KMS-11 (cell line): ENCODE measurements at regions not wholly inside any gene's neighbourhood (a gene's known extent, or its start where the extent isn't known, plus 50 kb on each side); places are given as distances from the start of the nearest gene placed in this dataset.
"Not testable (repeated sequence)": the region's sequence is repeated elsewhere in the genome, so short reads cannot be mapped to it uniquely, and the experiment has no call there.

Experiments
- H2AFZ ChIP-seq: fragments of 200-600 bp; sonication (generic); 2 replicates; pipeline ENCODE4 v1.6.1; 2016; ENCODE audit warnings: antibody characterized with exemption, mixed run types, low read depth
- H3K27ac ChIP-seq: fragments of 200-600 bp; sonication (generic); 2 replicates; pipeline ENCODE4 v1.6.1; 2016; ENCODE audit warnings: mild to moderate bottlenecking, mixed run types
- H3K27me3 ChIP-seq: fragments of 200-600 bp; sonication (generic); 2 replicates; pipeline ENCODE4 v1.6.1; 2017; ENCODE audit warnings: mild to moderate bottlenecking, low read depth, mixed run types, moderate library complexity; ENCODE audit not compliant: insufficient read depth
- H3K36me3 ChIP-seq: fragments of 200-600 bp; sonication (generic); 2 replicates; pipeline ENCODE4 v1.6.1; 2017; ENCODE audit warnings: mild to moderate bottlenecking, mixed run types; ENCODE audit not compliant: insufficient read depth
- H3K4me1 ChIP-seq: fragments of 200-600 bp; sonication (generic); 2 replicates; pipeline ENCODE4 v1.6.1; 2016; ENCODE audit warnings: mild to moderate bottlenecking, low read depth, mixed run types; ENCODE audit not compliant: poor library complexity, severe bottlenecking
- H3K4me2 ChIP-seq: fragments of 200-600 bp; sonication (generic); 2 replicates; pipeline ENCODE4 v1.7.0; 2016; ENCODE audit warnings: mild to moderate bottlenecking, mixed run types
- H3K4me3 ChIP-seq: fragments of 200-600 bp; sonication (generic); IDR thresholded peaks from 2 replicates; pipeline ENCODE4 v1.6.1; 2017; ENCODE audit warnings: low read depth, low read length, mixed read lengths; ENCODE audit not compliant: insufficient read depth
- H3K79me2 ChIP-seq: fragments of 200-600 bp; sonication (generic); 2 replicates; pipeline ENCODE4 v1.6.1; 2016; ENCODE audit warnings: low read depth, mixed run types; ENCODE audit not compliant: insufficient read depth
- H3K9ac ChIP-seq: fragments of 200-600 bp; sonication (generic); 2 replicates; pipeline ENCODE4 v1.6.1; 2016; ENCODE audit warnings: mild to moderate bottlenecking, mixed run types
- H4K20me1 ChIP-seq: fragments of 200-600 bp; sonication (generic); 2 replicates; pipeline ENCODE4 v1.6.1; 2016; ENCODE audit warnings: mild to moderate bottlenecking, mixed run types; ENCODE audit not compliant: insufficient read depth
- TF ChIP-seq, protein P1 (sequence below): fragments of 200-600 bp; sonication (generic); conservative IDR thresholded peaks from 2 replicates; pipeline ENCODE4 v1.6.1; 2017; ENCODE audit warnings: low read depth, mild to moderate bottlenecking, antibody characterized with exemption, low read length, moderate library complexity, mixed read lengths

DNA sequence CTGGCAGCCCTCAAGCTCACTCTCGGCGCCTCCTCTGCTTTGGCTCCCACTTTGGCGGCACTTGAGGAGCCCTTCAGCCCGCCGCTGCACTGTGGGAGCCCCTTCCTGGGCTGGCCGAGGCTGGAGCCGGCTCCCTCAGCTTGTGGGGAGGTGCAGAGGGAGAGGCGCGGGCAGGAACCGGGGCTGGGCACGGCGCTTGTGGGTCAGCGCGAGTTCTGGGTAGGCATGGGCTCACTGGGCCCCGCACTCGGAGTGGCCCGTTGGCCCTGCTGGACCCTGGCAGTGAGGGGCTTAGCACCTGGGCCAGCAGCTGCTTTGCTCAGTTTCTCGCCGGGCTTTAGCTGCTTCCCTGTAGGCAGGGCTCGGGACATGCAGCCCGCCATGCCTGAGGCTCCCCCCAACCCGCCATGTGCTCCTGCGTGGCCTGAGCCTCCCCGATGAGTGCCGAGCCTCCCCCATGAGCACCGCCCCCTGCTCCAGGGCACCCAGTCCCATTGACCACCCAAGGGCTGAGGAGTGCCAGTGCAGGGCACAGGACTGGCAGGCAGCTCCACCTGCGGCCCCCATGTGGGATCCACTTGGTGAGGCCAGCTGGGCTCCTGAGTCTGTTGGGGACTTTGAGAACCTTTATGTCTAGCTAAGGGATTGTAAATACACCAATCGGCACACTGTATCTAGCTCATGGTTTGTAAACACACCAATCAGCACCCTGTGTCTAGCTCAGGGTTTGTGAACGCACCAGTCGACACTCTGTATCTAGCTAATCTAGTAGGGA lies 101.5 kb upstream of the DRD5 start:
- TF ChIP-seq, protein P1, sequence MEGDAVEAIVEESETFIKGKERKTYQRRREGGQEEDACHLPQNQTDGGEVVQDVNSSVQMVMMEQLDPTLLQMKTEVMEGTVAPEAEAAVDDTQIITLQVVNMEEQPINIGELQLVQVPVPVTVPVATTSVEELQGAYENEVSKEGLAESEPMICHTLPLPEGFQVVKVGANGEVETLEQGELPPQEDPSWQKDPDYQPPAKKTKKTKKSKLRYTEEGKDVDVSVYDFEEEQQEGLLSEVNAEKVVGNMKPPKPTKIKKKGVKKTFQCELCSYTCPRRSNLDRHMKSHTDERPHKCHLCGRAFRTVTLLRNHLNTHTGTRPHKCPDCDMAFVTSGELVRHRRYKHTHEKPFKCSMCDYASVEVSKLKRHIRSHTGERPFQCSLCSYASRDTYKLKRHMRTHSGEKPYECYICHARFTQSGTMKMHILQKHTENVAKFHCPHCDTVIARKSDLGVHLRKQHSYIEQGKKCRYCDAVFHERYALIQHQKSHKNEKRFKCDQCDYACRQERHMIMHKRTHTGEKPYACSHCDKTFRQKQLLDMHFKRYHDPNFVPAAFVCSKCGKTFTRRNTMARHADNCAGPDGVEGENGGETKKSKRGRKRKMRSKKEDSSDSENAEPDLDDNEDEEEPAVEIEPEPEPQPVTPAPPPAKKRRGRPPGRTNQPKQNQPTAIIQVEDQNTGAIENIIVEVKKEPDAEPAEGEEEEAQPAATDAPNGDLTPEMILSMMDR: no peak
- H4K20me1 ChIP-seq: no peaks in the 10 kb centered on the region
- H3K4me1 ChIP-seq: no peaks in the 10 kb centered on the region
- no peak overlapping the region for H3K4me2 ChIP-seq
- no peak overlapping the region for H3K9ac ChIP-seq
- H3K36me3 ChIP-seq: no peaks in the 10 kb centered on the region
- H3K27ac ChIP-seq: no peak overlapping the region
- H2AFZ ChIP-seq: no peak overlapping the region
- no peak overlapping the region for H3K4me3 ChIP-seq
- no peaks in the 10 kb centered on the region for H3K27me3 ChIP-seq
- no peaks in the 10 kb centered on the region for H3K79me2 ChIP-seq

DNA sequence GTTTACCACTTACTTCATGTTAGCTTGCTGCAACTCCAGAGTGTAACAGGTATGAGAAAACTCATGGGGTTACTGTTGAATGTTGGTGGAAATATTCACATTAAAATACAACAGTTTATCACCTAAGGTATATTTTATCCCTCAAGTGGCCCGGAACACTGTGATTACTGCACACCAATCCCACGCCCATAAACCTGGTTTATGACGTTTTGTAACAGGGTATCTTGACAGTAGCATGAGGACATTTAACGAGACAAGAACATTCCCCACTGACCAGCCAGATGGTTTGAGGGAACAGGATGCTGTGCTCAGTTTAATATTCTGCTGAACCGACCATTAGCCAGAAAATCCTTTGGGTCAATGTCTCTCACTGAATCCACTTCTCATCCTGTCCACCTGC lies 98.3 kb upstream of the DRD5 start:
- not testable (repeated sequence) for H3K79me2 ChIP-seq, H3K9ac ChIP-seq, H3K4me3 ChIP-seq, H4K20me1 ChIP-seq, H3K4me2 ChIP-seq, H3K27me3 ChIP-seq, H3K36me3 ChIP-seq, H2AFZ ChIP-seq, H3K4me1 ChIP-seq, H3K27ac ChIP-seq

DNA sequence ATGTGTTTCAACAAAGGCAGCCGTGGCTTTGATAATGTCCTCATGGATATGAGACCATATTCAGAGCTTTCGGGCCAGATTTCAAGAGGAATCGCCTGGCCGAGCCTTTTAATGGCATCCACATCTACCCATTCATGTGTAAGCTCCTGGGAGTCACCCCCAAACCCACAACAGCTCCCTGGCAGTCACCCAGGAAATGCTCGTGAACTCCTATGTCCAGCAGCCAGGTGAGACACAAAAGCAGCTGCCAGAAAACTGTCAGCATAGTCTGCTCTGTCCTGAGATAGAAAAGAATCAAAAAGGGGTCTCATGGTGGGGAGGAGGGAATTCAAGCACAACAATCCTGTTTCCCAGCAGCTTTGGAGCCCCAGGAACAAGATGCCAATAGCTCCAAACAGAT lies 96.4 kb upstream of the DRD5 start:
- H3K4me1 ChIP-seq, H3K27me3 ChIP-seq, H3K4me3 ChIP-seq, H3K36me3 ChIP-seq, H2AFZ ChIP-seq, H4K20me1 ChIP-seq, H3K4me2 ChIP-seq, H3K9ac ChIP-seq, H3K27ac ChIP-seq, H3K79me2 ChIP-seq: not testable (repeated sequence)

DNA sequence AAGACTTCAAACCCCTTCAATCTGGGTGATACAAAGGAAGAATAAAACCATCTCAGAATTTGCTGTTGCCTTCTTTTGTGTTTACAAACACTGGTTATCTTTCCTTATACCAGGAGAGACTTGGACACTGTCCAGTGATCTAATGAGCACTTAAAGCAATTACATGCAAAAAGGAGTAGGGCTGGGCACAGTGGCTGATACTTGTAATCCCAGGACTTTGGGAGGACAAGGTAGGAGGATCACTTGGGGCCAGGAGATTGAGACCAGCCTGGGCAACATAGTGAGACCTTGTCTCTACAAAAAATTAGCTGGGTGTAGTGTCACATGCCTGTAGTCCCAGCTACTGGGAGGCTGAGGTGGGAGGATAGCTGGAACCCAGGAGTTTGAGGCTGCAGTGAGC lies 95.7 kb upstream of the DRD5 start:
- H3K4me3 ChIP-seq: no peak overlapping the region
- no peak overlapping the region for H3K4me2 ChIP-seq
- H3K27me3 ChIP-seq: no peaks in the 10 kb centered on the region
- H3K79me2 ChIP-seq: no peaks in the 10 kb centered on the region
- TF ChIP-seq, protein P1: no peak
- no peaks in the 10 kb centered on the region for H4K20me1 ChIP-seq
- H3K27ac ChIP-seq: no peak overlapping the region
- H2AFZ ChIP-seq: no peak overlapping the region
- H3K4me1 ChIP-seq: no peaks in the 10 kb centered on the region
- no peaks in the 10 kb centered on the region for H3K36me3 ChIP-seq
- no peak overlapping the region for H3K9ac ChIP-seq

DNA sequence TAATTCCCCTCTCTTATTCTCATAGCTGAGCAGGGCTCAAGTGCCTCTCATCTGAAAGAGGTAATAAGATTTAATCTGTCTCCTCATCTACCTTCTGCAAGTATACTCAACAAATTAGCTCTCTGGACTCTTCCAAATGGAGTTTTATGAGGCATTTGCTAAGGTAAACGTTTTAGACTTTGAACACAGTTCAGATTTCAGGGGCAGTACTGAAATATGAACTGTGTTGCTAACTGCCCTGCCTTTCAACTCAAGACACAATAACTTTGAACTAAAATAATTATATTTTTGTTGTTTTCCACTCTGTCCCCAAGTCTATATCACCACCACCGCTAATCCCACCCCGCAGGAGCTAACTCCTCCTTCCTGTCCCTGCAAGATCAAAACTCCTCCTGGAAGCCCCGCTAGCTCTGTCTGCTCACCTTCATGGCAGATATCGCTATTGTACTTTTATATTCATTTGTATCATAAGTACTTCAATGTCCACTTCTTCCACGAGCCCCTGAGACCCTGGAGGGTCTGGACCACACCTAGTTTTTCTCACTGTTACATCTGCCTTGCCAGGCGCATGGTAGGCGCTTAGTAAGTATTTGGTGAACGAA lies 90.7 kb upstream of the DRD5 start:
- H3K4me2 ChIP-seq: peak overlapping the region; percentile 29; the same call in 1 of the 2 replicates
- H3K36me3 ChIP-seq, H3K9ac ChIP-seq, H3K4me1 ChIP-seq, H3K27me3 ChIP-seq, H3K4me3 ChIP-seq, H4K20me1 ChIP-seq, H3K79me2 ChIP-seq, H3K27ac ChIP-seq: not testable (repeated sequence)
- H2AFZ ChIP-seq: peak overlapping the region; percentile 59
